ENCODE measurements at regions not wholly inside any gene's neighbourhood (a gene's known extent, or its start where the extent isn't known, plus 50 kb on each side); places are given as distances from the start of the nearest gene placed in this dataset.

- H3K9me2 ChIP-seq (ENCODE audit: insufficient read depth, low read length), result no peaks in the 10 kb centered on the region
- no peaks in the 10 kb centered on the region for H3K27me3 ChIP-seq (ENCODE audit: insufficient read depth, low read depth, low read length)
- TF ChIP-seq SMC3 (conservative IDR thresholded peaks at IDR 0.05; ENCODE audit: poor library complexity) (no peak), RAD21 (conservative IDR thresholded peaks at IDR 0.05) (no peak), EP300 (conservative IDR thresholded peaks at IDR 0.05; ENCODE audit: poor library complexity, severe bottlenecking) (no peak), CTCF (IDR thresholded peaks at IDR 0.05; ENCODE audit: poor library complexity, severe bottlenecking) (no peak), TAF1 (IDR thresholded peaks at IDR 0.05; ENCODE audit: low read depth) (no peak), POLR2AphosphoS5 (IDR thresholded peaks at IDR 0.05) (no peak), MXI1 (conservative IDR thresholded peaks at IDR 0.05; ENCODE audit: poor library complexity, severe bottlenecking) (no peak), EZH2 (IDR thresholded peaks at IDR 0.05; ENCODE audit: borderline replicate concordance, insufficient read depth, low read length, poor library complexity, severe bottlenecking) (no peak)
- TF ChIP-seq, protein P1, sequence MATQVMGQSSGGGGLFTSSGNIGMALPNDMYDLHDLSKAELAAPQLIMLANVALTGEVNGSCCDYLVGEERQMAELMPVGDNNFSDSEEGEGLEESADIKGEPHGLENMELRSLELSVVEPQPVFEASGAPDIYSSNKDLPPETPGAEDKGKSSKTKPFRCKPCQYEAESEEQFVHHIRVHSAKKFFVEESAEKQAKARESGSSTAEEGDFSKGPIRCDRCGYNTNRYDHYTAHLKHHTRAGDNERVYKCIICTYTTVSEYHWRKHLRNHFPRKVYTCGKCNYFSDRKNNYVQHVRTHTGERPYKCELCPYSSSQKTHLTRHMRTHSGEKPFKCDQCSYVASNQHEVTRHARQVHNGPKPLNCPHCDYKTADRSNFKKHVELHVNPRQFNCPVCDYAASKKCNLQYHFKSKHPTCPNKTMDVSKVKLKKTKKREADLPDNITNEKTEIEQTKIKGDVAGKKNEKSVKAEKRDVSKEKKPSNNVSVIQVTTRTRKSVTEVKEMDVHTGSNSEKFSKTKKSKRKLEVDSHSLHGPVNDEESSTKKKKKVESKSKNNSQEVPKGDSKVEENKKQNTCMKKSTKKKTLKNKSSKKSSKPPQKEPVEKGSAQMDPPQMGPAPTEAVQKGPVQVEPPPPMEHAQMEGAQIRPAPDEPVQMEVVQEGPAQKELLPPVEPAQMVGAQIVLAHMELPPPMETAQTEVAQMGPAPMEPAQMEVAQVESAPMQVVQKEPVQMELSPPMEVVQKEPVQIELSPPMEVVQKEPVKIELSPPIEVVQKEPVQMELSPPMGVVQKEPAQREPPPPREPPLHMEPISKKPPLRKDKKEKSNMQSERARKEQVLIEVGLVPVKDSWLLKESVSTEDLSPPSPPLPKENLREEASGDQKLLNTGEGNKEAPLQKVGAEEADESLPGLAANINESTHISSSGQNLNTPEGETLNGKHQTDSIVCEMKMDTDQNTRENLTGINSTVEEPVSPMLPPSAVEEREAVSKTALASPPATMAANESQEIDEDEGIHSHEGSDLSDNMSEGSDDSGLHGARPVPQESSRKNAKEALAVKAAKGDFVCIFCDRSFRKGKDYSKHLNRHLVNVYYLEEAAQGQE (IDR thresholded peaks at IDR 0.05; ENCODE audit: borderline replicate concordance), result no peak
- H3K9ac ChIP-seq (ENCODE audit: low read length), result no peak overlapping the region
- H3K4me3 ChIP-seq (ENCODE audit: low read length), result no peak overlapping the region
- no peaks in the 10 kb centered on the region for H3K9me3 ChIP-seq (ENCODE audit: low read length)
- no peaks in the 10 kb centered on the region for H3K36me3 ChIP-seq (ENCODE audit: insufficient read depth, low read length)
- H3K79me2 ChIP-seq (replicated peaks; ENCODE audit: insufficient read depth, low read length), result no peaks in the 10 kb centered on the region
- H2AFZ ChIP-seq (ENCODE audit: low read depth, low read length), result no peak overlapping the region
- H3K4me2 ChIP-seq (ENCODE audit: low read length), result no peak overlapping the region
- H3K27ac ChIP-seq (ENCODE audit: low read length), result no peak overlapping the region
- no peaks in the 10 kb centered on the region for H3F3A ChIP-seq (ENCODE audit: insufficient read depth, low read length, poor library complexity, severe bottlenecking)
- H4K20me1 ChIP-seq (ENCODE audit: insufficient read depth), result no peaks in the 10 kb centered on the region
Measured at GRCh38 chr15:38662033-38662802, 97.6 kb upstream of the RASGRP1 start.

- Histone ChIP-seq H3K27ac (ENCODE audit: low read length) (no peak overlapping the region), H3F3A (ENCODE audit: insufficient read depth, low read length, poor library complexity, severe bottlenecking) (no peaks in the 10 kb centered on the region), H3K36me3 (ENCODE audit: insufficient read depth, low read length) (no peaks in the 10 kb centered on the region), H3K27me3 (ENCODE audit: insufficient read depth, low read depth, low read length) (no peaks in the 10 kb centered on the region), H3K4me3 (ENCODE audit: low read length) (no peak overlapping the region), H3K4me2 (ENCODE audit: low read length) (no peak overlapping the region), H3K9me3 (ENCODE audit: low read length) (no peaks in the 10 kb centered on the region), H3K9me2 (ENCODE audit: insufficient read depth, low read length) (no peaks in the 10 kb centered on the region), H3K9ac (ENCODE audit: low read length) (no peak overlapping the region), H3K79me2 (replicated peaks; ENCODE audit: insufficient read depth, low read length) (no peaks in the 10 kb centered on the region), H2AFZ (ENCODE audit: low read depth, low read length) (no peak overlapping the region), H4K20me1 (ENCODE audit: insufficient read depth) (no peaks in the 10 kb centered on the region)
- TF ChIP-seq, protein P1 (IDR thresholded peaks at IDR 0.05; ENCODE audit: borderline replicate concordance), result no peak
- TF ChIP-seq RAD21 (conservative IDR thresholded peaks at IDR 0.05) (no peak), CTCF (IDR thresholded peaks at IDR 0.05; ENCODE audit: poor library complexity, severe bottlenecking) (no peak), POLR2AphosphoS5 (IDR thresholded peaks at IDR 0.05) (no peak), SMC3 (conservative IDR thresholded peaks at IDR 0.05; ENCODE audit: poor library complexity) (no peak), TAF1 (IDR thresholded peaks at IDR 0.05; ENCODE audit: low read depth) (no peak), MXI1 (conservative IDR thresholded peaks at IDR 0.05; ENCODE audit: poor library complexity, severe bottlenecking) (no peak), EZH2 (IDR thresholded peaks at IDR 0.05; ENCODE audit: borderline replicate concordance, insufficient read depth, low read length, poor library complexity, severe bottlenecking) (no peak), EP300 (conservative IDR thresholded peaks at IDR 0.05; ENCODE audit: poor library complexity, severe bottlenecking) (no peak)
Measured at GRCh38 chr15:38662805-38663204, 98.2 kb upstream of the RASGRP1 start.
